ENCODE measurements at regions not wholly inside any gene's neighbourhood (a gene's known extent, or its start where the extent isn't known, plus 50 kb on each side); places are given as distances from the start of the nearest gene placed in this dataset.

DNA sequence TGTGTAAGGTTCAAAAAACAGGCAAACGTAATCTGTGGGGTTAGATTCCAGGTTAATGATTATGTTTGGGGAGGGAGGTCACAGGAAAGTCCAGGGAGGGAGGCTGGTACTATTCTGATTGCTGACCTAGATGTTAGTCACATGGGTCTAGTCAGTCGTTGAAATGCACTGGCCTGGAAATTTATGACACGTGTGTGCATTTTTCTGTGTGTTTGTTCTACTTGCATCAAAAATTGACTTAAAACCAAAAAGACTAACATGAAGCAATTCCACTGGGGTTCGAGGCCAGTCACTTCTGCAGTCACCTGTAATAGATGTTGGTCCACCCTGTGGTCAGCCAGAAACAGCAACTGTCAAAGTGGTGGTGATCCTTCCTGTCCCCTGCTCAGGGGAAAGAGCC, 104.2 kb upstream of the MLN start:
- no peaks in the 10 kb centered on the region for H3K27me3 ChIP-seq (ENCODE audit: insufficient read depth, low read length)
- peaks cover 30% of the 10 kb centered on the region for H3K27me3 Mint-ChIP-seq (ENCODE audit: low read depth)

More for the DNA sequence above, 104.2 kb upstream of the MLN start:
- TF ChIP-seq, protein P1, sequence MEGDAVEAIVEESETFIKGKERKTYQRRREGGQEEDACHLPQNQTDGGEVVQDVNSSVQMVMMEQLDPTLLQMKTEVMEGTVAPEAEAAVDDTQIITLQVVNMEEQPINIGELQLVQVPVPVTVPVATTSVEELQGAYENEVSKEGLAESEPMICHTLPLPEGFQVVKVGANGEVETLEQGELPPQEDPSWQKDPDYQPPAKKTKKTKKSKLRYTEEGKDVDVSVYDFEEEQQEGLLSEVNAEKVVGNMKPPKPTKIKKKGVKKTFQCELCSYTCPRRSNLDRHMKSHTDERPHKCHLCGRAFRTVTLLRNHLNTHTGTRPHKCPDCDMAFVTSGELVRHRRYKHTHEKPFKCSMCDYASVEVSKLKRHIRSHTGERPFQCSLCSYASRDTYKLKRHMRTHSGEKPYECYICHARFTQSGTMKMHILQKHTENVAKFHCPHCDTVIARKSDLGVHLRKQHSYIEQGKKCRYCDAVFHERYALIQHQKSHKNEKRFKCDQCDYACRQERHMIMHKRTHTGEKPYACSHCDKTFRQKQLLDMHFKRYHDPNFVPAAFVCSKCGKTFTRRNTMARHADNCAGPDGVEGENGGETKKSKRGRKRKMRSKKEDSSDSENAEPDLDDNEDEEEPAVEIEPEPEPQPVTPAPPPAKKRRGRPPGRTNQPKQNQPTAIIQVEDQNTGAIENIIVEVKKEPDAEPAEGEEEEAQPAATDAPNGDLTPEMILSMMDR (conservative IDR thresholded peaks at IDR 0.05), result no peak
- H3K23ac ChIP-seq (ENCODE audit: insufficient read length, low read depth, low read length), result no peak overlapping the region
- no peak overlapping the region for H3K9ac ChIP-seq (ENCODE audit: extremely low read depth, insufficient read length, low read length)
- no peak overlapping the region for H3K4ac ChIP-seq (ENCODE audit: low read depth, low read length)
- no peaks in the 10 kb centered on the region for H3K4me1 ChIP-seq (ENCODE audit: insufficient read depth, low read length)
- no peak overlapping the region for H3K56ac ChIP-seq (ENCODE audit: insufficient read length, low read depth, low read length)
- no peaks in the 10 kb centered on the region for H3K79me1 ChIP-seq (ENCODE audit: insufficient read depth, low read depth, low read length, poor library complexity, severe bottlenecking)
- no peaks in the 10 kb centered on the region for H3K36me3 Mint-ChIP-seq (ENCODE audit: insufficient read depth in 1 of 3, low read depth in 3 of 3)
- no peak overlapping the region for H2AK5ac ChIP-seq (ENCODE audit: insufficient read length, low read length)
- H4K91ac ChIP-seq (ENCODE audit: insufficient read length, low read depth, low read length), result no peak overlapping the region
- no peak for DNase-seq
- no peak overlapping the region for H3K4me3 Mint-ChIP-seq
- no peak overlapping the region for H3T11ph ChIP-seq (ENCODE audit: low read length)
- no peaks in the 10 kb centered on the region for H3K79me2 ChIP-seq (ENCODE audit: insufficient read depth, low read length)
- H3K18ac ChIP-seq (ENCODE audit: insufficient read length, low read depth, low read length), result no peak overlapping the region
- no peak overlapping the region for H2AFZ ChIP-seq (ENCODE audit: low read length)
- no peaks in the 10 kb centered on the region for H3K9me3 ChIP-seq (ENCODE audit: control insufficient read depth, low read depth, low read length)
- no peak overlapping the region for H4K5ac ChIP-seq (ENCODE audit: insufficient read length, low read depth, low read length)
- H2BK12ac ChIP-seq (ENCODE audit: insufficient read length, low read depth, low read length), result no peak overlapping the region
- H2BK15ac ChIP-seq (ENCODE audit: low read depth, low read length), result no peak overlapping the region
- no peak overlapping the region for H3K4me2 ChIP-seq (ENCODE audit: insufficient read depth, insufficient read length, low read length)
- no peak overlapping the region for H3K14ac ChIP-seq (ENCODE audit: insufficient read depth, low read length)
- H4K8ac ChIP-seq (replicated peaks; ENCODE audit: insufficient read length, low read depth, low read length), result no peak overlapping the region
- H3K4me1 Mint-ChIP-seq, result peaks cover 18 to 19% of the 10 kb centered on the region in 2 experiments
- no peaks in the 10 kb centered on the region for H4K20me1 ChIP-seq (ENCODE audit: control insufficient read depth, insufficient read depth, insufficient read length)
- H2BK120ac ChIP-seq (ENCODE audit: low read depth, low read length, poor library complexity, severe bottlenecking), result no peak overlapping the region
- no CpG with 5 or more reads among the region's 4 CpGs for WGBS (ENCODE audit: extremely low coverage, insufficient read length, low lambda C conversion rate)
- H3K27ac Mint-ChIP-seq, result no peak overlapping the region
- no peak overlapping the region for H3K27ac ChIP-seq (ENCODE audit: insufficient read length, low read depth, low read length)
- no peaks in the 10 kb centered on the region for H3K23me2 ChIP-seq (ENCODE audit: insufficient read length, low read depth, low read length, poor library complexity, severe bottlenecking)
- H3K9me3 Mint-ChIP-seq, result no peaks in the 10 kb centered on the region; a peak in 1 of 5 replicates
- no peak overlapping the region for H2BK5ac ChIP-seq (ENCODE audit: insufficient read length, low read length)
- no peak overlapping the region for H2BK20ac ChIP-seq (ENCODE audit: low read depth, low read length, poor library complexity, severe bottlenecking)

Measured in H9 (cell line).